ENCODE measurements at regions not wholly inside any gene's neighbourhood (a gene's known extent, or its start where the extent isn't known, plus 50 kb on each side); places are given as distances from the start of the nearest gene placed in this dataset.
"Not testable (repeated sequence)": the region's sequence is repeated elsewhere in the genome, so short reads cannot be mapped to it uniquely, and the experiment has no call there.

DNA sequence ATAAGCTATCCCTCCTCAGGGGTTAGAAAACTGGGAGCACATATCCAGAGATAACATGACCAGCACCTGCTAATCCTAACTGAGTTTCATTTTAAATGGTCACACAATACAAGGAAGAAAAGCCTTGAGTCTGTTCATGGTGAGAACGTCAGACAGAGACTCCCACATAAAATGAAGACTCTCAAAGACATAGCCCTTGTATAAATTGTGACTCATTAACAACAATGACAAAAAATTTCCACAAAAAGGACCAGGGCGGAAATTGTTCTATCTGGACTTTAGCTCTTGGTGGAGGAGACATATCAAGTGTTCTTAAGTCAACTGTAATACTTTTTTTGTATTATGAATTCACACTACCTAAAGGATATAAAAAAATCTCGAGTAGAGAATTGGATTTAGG, 313.7 kb upstream of the DCN start:
- no peak for DNase-seq

DNA sequence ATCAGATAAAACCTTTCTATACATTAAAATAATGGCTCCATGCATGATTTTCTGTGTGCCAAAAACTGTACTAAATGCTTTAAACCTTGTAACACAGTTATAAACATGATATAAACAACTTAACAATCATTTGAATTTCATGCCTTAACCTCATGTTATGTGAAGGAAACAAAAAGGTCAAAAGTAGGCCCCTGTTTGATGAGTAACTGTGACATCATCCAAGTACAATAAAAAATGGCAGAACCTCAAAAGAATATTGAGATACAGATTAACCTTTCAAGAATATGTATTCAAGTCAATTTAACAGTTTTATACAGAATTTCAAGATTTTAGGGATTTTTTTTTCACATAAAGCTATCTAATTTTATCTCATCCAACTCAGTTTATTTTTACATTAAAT, 310.7 kb upstream of the DCN start:
- DNase-seq: no peak

GRCh38 chr12:91492648-91493047, 310.0 kb upstream of the DCN start:
- no peak for DNase-seq

DNA sequence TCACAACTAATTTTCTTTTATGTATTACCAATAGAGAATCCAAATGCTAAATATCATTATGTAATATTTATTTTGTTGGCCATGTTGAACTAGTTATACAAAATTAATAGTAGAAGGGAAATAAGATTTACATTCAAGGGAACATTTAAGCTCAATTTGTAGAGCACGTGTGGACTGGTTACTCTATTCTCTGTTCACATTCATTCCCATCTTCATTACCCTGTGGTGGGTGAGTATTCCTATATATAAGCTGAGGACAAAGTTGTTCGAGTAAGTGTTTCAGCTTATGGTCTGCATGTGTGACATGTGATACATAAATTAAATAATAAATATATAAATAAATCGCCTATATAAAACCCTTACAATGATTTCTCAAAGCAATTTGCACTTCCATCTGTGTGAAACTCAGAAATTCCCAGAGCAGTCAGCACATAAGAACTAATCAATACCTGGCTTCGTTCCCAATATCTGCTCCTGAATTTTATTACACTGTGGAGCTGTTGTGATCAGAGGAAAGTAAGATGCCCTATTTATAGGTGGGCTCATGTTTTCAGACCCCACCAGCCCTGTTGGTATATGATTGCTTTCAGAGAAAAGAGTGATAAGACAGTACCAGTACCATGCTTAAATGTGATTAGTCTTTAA, 308.2 kb upstream of the DCN start:
- no peak for DNase-seq

DNA sequence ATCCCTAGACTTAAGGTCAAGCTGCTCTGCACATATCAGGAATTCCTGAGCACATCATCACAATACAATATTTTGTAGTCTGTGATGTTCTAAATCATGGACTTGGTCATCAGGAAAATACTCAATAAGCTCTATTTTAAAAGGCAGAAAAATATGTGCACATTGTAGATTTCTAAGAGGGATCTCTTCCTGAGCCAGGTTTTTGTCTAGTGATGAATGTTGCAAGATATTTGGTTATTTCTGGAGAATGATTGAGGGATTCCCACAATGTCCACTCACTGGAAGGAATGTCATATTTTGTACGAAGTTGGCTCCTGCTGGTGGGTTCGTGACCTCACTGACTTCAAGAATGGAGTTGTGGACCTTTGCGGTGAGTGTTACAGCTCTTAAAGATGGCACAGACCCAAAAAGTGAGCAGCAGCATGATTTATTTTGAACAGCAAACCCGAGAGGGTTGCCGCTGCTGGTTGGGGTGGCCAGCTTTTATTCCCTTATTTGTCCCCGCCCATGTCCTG, 300.9 kb upstream of the DCN start:
- no peak for DNase-seq

DNA sequence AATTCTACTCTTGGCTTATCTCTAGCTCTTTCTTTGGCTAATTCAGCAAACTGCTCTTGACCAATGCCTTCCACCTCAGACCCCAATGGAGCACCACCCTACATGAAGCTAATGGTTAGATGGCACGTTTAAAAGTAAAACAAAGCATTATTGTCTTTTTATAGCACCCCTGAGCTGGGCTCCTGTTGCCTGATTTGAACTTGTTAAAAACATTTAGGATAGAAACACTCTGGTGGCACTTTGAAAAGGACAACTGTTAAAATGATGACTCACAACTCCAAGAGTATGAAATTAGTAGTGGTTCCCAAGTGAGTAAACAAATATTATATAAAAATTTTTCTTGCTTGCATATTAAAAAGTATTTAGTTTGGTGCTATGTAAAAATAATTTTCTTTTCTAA, 299.6 kb upstream of the DCN start:
- DNase-seq: no peak

DNA sequence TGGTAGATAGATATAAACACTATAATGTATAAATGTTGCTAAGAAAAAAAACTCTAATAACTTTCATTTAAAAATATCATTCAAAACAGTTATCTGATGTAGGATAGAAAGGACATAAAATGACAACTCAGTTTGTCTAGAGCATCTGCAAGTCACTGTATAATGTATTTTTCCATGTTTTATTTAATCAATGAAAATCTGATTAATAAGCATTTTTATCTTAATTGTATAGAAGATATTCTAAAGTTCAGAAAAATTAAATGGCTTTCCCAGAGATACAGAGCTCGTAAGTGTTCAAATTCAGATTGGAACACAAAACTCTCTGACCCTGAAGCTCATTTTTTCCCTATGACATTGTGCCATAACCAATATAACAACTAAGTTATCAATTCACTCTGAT, 295.9 kb upstream of the DCN start:
- no peak for DNase-seq

DNA sequence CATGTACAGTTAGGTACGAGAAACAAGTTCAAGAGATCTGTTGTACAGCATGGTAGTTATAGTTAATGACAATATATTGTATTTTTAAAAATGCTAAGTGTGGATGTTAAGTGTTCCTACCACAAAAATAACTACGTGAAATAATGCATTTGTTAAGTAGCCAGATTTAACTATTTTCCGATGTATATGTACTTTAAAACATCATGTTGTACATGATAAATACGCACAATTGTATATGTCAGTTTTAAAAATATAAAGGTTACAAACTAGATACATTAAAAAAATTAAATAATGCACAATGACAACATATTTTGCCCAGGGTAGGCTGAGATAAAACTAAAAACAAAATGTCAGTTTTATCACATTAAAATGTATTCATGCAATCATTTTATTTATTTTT, 285.1 kb upstream of the DCN start:
- DNase-seq: no peak

DNA sequence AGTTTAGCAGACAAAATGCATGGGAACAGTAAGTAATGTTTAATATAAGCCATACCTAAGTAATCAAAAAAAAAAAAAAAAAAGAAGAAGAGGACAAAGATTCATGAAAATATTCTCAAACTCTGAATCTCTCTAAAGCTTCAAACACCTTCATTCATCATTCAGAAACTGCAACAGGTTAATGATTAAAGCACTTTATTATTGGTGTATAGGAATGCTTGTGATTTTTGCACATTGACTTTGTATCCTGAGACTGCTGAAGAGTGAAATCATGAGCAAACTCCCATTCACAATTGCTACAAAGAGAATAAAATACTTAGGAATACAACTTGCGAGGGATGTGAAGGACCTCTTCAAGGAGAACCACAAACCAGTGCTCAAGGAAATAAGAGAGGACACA, 278.4 kb upstream of the DCN start:
- DNase-seq: no peak

- DNase-seq: no peak
These were observed 277.9 kb upstream of the DCN start for GRCh38 chr12:91460469-91460868.

- DNase-seq: no peak
These were observed 272.7 kb upstream of the DCN start for GRCh38 chr12:91455321-91455720.

DNA sequence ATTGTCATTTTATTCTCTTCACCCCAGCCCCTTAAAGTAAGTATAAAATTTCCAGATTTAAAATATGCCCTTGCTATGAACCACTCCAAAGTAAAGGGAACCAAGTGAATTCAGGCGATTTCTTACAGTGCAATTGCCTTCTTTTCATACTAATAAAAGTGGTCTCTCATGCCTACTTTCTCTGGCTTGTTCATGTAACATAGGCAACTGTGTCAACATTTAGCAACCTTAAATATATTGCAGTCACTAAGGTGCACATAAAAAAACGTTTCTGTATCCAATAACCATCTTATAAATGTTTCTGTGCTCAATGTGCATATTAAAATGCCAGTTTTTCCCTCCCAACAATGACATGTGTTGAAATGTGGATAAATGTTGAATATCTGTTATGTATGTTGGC, 271.6 kb upstream of the DCN start:
- DNase-seq: no peak

DNA sequence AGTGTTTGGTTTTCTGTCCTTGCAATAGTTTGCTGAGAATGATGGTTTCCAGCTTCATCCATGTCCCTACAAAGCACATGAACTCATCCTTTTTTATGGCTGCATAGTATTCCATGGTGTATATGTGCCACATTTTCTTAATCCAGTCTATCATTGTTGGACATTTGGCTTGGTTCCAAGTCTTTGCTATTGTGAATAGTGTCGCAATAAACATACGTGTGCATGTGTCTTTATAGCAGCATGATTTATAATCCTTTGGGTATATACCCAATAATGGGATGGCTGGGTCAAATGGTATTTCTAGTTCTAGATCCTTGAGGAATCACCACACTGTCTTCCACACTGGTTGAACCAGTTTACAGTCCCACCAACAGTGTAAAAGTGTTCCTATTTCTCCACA, 269.8 kb upstream of the DCN start:
- not testable (repeated sequence) for DNase-seq

- no peak for DNase-seq
These were observed 259.7 kb upstream of the DCN start for GRCh38 chr12:91441993-91442952.

GRCh38 chr12:91441246-91441645, 258.6 kb upstream of the DCN start:
- DNase-seq: no peak

DNA sequence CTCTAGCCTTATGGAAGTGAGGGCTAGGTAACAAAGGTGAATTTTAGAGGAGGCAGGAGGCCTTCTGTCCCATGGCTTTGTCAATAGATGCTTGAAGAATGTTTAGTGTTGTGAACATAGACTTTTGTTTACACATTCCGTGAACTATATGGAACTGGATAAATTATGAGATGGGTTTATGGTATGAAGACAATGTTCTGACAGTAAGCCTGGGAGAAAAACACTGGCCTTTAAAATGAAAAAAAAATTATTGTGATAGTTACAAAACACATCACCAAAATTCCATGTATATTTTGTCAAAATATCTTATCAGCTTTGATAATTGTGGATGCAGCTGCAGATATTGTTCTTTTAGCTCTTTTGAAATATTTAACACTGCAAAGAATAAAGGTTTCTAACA, 251.5 kb upstream of the DCN start:
- no peak for DNase-seq

- no peak for DNase-seq
These were observed 250.1 kb upstream of the DCN start for GRCh38 chr12:91432755-91433154.

GRCh38 chr12:91432089-91432488, 249.5 kb upstream of the DCN start:
- no peak for DNase-seq

DNA sequence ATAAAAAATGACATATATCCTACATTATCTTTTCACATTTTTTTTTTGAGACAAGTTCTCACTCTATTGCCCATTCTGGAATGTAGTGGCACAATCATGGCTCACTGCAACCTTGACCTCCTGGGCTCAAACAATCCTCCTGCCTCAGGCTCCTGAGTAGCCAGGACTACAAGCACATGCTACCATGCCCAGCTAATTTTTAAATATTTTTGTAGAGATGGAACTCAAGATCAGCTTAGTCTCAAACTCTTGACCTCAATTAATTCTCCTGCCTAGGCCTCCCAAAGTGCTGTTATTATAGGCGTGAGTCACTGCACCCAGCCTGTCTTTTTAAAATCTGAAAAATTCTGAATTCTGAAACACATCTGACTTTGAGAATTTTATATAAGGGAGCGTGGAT, 241.9 kb upstream of the DCN start:
- no peak for DNase-seq

DNA sequence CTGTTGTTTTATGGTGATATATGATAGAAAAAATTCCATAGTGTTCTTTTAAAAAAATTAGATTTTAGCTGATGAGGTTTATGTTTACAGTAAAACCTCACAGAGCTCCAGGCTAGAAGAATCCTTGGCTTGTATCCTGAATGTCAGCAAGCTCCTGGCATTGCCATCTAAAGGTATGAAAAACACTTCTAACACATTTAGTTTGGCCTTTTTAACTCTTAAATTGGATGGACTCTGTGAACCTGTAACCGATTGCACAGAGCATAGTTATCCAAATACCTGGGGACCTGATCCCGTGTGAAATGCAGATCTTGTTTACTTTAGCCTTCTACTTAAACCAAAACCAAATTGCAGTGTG, 241.1 kb upstream of the DCN start:
- no peak for DNase-seq

GRCh38 chr12:91422811-91423692, 240.4 kb upstream of the DCN start:
- DNase-seq: no peak

- DNase-seq: no peak
These were observed 239.5 kb upstream of the DCN start for GRCh38 chr12:91422127-91422526.

DNA sequence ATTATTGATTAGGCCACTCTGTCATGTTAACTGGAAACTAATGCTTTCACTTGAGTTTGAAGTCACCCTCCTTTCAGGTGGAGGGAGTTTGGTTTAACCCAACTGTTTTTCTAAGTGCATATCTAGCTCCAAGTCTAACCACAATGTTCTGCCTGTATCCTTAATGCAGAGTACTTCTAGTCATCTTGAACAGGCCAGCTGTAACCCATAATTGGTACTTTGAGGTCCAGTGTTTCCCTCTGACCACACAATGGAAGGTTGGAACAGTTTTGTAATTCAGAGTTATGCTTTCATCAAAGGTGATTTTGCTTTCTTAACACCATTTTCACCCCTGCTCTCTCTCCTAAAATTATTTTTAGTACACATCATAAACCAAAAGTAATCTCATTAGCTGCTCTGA, 237.2 kb upstream of the DCN start:
- DNase-seq: no peak
